Caco-2 (cell line): ENCODE measurements at regions not wholly inside any gene's neighbourhood (a gene's known extent, or its start where the extent isn't known, plus 50 kb on each side); places are given as distances from the start of the nearest gene placed in this dataset.

Experiments used
- BruUV-seq: library from RNA; stranded (reverse); fragments of 400-500 nt; replicated peaks from 2 replicates; lab custom pipeline; 2021; lab: Mats Ljungman, UMichigan
- CTCF ChIA-PET: fragments of 300-600 bp; sonication (Branson Sonifier 250); formaldehyde crosslinking; loops from one replicate; lab custom pipeline; 2022; ENCODE audit warnings: antibody characterized with exemption; lab: Charles Lee
- POLR2A ChIA-PET: fragments of 300-600 bp; sonication (Branson Sonifier 250); formaldehyde crosslinking; loops from one replicate; lab custom pipeline; 2022; ENCODE audit warnings: antibody characterized with exemption; lab: Charles Lee
- DNase-seq, 2 experiments: peaks; one replicate each; pipeline versions ENCODE4 v3.0.0 to v3.0.0-alpha.2; 2020 to 2022
- H3K27me3 ChIP-seq: replicated peaks from 2 replicates; pipeline ENCODE4 v1.6.0; 2011; ENCODE audit warnings: low read length; ENCODE audit not compliant: control insufficient read depth, insufficient read depth
- H3K36me3 ChIP-seq: 2 replicates; pipeline ENCODE4 v1.5.1; 2011; ENCODE audit warnings: low read length; ENCODE audit not compliant: control insufficient read depth, insufficient read depth
- H3K4me1 ChIP-seq: fragments of 250-450 bp; sonication (Bioruptor Pico); 2 replicates; pipeline ENCODE4 v1.5.1; 2020; ENCODE audit warnings: mild to moderate bottlenecking
- H3K4me3 ChIP-seq: 2 replicates; pipeline ENCODE4 v1.5.1; 2011; ENCODE audit warnings: low read depth, mild to moderate bottlenecking, control low read depth, low read length
- H3K9me3 ChIP-seq: fragments of 250-450 bp; sonication (Bioruptor Pico); 2 replicates; pipeline ENCODE4 v1.5.1; 2020; ENCODE audit warnings: mild to moderate bottlenecking, moderate library complexity
- H3K27ac Mint-ChIP-seq: one replicate; pipeline ENCODE4 v1.8.0; 2022; ENCODE audit warnings: mixed read lengths; ENCODE audit not compliant: unreplicated experiment
- H3K27me3 Mint-ChIP-seq: one replicate; pipeline ENCODE4 v1.8.0; 2022; ENCODE audit warnings: mixed read lengths; ENCODE audit not compliant: insufficient read depth, unreplicated experiment
- H3K36me3 Mint-ChIP-seq: one replicate; pipeline ENCODE4 v1.8.0; 2022; ENCODE audit warnings: mild to moderate bottlenecking, mixed read lengths; ENCODE audit not compliant: insufficient read depth, unreplicated experiment
- H3K4me1 Mint-ChIP-seq: one replicate; pipeline ENCODE4 v1.8.0; 2022; ENCODE audit warnings: low read depth, mixed read lengths; ENCODE audit not compliant: unreplicated experiment
- H3K4me3 Mint-ChIP-seq: one replicate; pipeline ENCODE4 v1.8.0; 2022; ENCODE audit warnings: mild to moderate bottlenecking, moderate library complexity, mixed read lengths; ENCODE audit not compliant: unreplicated experiment
- H3K9me3 Mint-ChIP-seq: one replicate; pipeline ENCODE4 v1.8.0; 2022; ENCODE audit warnings: mixed read lengths; ENCODE audit not compliant: unreplicated experiment
- intact Hi-C: fragments of 100-400 bp; cut with micrococcal nuclease; formaldehyde crosslinking; loops from one replicate; pipeline ENCODE4 v1.10.0; 2022; ENCODE audit not compliant: unreplicated experiment
- TF ChIP-seq, protein P1 (sequence below), 2 experiments: fragments of 200-600 bp in 1 of 2; IDR thresholded peaks; 1 replicate in 1 of 2; 2 replicates in 1 of 2; pipeline versions ENCODE4 v1.5.1 to v1.8.0; 2011 to 2022; ENCODE audit warnings: antibody characterized with exemption in 1 of 2, control low read depth in 1 of 2, inconsistent platforms in 1 of 2, low read depth in 1 of 2, low read length in 1 of 2, mild to moderate bottlenecking in 1 of 2, moderate library complexity in 1 of 2; ENCODE audit not compliant: insufficient read depth in 1 of 2, severe bottlenecking in 1 of 2, unreplicated experiment in 1 of 2

DNA sequence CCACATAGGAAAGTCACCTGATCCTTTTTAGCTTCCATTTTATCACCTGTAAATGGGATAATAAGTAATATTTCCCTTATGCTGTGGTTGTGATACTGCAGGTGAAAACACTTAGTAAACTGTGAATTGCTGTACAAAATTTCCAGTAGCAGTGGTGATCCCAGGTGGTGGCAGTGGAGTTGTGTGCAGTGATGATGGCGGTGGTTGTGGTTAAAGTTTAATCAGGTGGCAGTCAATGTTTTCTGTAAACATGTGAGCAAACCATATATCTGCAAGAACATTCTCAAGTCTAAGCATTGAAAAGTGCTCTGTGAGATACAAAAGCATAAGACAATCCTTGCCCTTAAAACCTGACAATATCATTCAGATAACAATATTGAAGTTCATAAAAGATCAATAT lies 480.2 kb downstream of the RASEF start:
- H3K9me3 ChIP-seq: no peaks in the 10 kb centered on the region
- Mint-ChIP-seq H3K27me3 (no peaks in the 10 kb centered on the region), H3K36me3 (no peaks in the 10 kb centered on the region), H3K4me3 (no peak overlapping the region), H3K27ac (no peak overlapping the region), H3K4me1 (no peaks in the 10 kb centered on the region), H3K9me3 (no peaks in the 10 kb centered on the region)
- ChIA-PET POLR2A (no interaction called here), CTCF (no interaction called here)
- no peak for DNase-seq
- no peaks in the 10 kb centered on the region for H3K27me3 ChIP-seq
- no TSS peak for BruUV-seq
- intact Hi-C loops: no loop called here
- H3K4me3 ChIP-seq: no peak overlapping the region
- H3K4me1 ChIP-seq: no peaks in the 10 kb centered on the region; the same call in 1 of the 2 replicates
- TF ChIP-seq, protein P1, sequence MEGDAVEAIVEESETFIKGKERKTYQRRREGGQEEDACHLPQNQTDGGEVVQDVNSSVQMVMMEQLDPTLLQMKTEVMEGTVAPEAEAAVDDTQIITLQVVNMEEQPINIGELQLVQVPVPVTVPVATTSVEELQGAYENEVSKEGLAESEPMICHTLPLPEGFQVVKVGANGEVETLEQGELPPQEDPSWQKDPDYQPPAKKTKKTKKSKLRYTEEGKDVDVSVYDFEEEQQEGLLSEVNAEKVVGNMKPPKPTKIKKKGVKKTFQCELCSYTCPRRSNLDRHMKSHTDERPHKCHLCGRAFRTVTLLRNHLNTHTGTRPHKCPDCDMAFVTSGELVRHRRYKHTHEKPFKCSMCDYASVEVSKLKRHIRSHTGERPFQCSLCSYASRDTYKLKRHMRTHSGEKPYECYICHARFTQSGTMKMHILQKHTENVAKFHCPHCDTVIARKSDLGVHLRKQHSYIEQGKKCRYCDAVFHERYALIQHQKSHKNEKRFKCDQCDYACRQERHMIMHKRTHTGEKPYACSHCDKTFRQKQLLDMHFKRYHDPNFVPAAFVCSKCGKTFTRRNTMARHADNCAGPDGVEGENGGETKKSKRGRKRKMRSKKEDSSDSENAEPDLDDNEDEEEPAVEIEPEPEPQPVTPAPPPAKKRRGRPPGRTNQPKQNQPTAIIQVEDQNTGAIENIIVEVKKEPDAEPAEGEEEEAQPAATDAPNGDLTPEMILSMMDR (IDR thresholded peaks at IDR 0.05; ENCODE audit: insufficient read depth in 1 of 2, low read depth in 1 of 2, low read length in 1 of 2, severe bottlenecking in 1 of 2, unreplicated experiment in 1 of 2): no peak
- no peaks in the 10 kb centered on the region for H3K36me3 ChIP-seq

DNA sequence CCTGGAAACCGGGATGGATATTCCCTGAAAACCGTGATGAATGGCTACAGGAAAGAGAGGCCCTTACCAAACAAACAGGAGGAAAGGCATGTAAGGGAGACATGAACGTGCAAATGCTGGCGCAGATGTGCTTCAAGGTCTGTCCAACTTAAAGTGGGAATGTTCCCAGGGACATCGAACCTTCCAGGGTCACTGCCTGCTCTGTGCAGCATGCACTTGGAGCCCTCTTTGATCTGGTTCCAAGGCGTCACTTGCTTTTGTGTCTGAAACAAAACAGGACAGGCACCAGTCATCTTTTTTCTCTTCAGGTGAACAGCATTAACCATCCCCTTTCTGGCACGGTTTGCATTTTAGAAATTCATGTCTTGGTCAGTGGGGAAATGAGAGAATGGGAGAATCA lies 479.4 kb downstream of the RASEF start:
- CTCF ChIA-PET: no interaction called here
- no peaks in the 10 kb centered on the region for H3K36me3 ChIP-seq
- Mint-ChIP-seq H3K4me1 (no peaks in the 10 kb centered on the region), H3K27ac (no peak overlapping the region), H3K4me3 (no peak overlapping the region), H3K36me3 (no peaks in the 10 kb centered on the region), H3K9me3 (no peaks in the 10 kb centered on the region), H3K27me3 (no peaks in the 10 kb centered on the region)
- H3K4me3 ChIP-seq: no peak overlapping the region
- POLR2A ChIA-PET: no interaction called here
- no peaks in the 10 kb centered on the region for H3K27me3 ChIP-seq
- TF ChIP-seq, protein P1 (IDR thresholded peaks at IDR 0.05; ENCODE audit: insufficient read depth in 1 of 2, low read depth in 1 of 2, low read length in 1 of 2, severe bottlenecking in 1 of 2, unreplicated experiment in 1 of 2): no peak
- no TSS peak for BruUV-seq
- no peaks in the 10 kb centered on the region for H3K9me3 ChIP-seq
- intact Hi-C loops: no loop called here
- H3K4me1 ChIP-seq: no peaks in the 10 kb centered on the region; the same call in 1 of the 2 replicates
- no peak for DNase-seq

DNA sequence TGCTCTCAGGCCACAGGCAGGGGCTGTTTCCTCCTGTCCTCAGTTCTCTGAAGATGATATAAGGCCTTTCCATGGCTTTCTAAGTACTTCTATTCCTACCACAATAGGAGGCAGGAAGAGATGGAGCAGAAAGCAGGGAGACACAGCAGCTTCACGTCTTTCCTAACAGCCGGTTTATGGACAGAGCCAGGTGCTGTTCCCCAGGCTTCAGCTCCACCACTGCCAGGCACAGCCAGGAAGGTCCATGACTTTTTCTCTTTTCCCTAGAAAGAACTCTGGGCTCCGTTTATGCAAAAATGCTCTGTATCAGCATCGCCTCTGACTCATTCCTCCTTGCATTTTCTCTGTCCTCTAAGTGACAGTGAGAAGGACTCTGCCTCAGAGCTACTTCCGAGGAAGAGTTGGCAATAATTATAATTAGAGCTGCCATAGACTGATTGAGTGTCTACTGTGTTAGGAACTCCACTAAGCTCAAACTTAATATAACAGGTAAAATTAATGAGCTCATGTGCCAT lies 478.5 kb downstream of the RASEF start:
- Histone ChIP-seq H3K4me1 (no peaks in the 10 kb centered on the region; the same call in 1 of the 2 replicates), H3K27me3 (no peaks in the 10 kb centered on the region), H3K9me3 (no peaks in the 10 kb centered on the region), H3K4me3 (no peak overlapping the region), H3K36me3 (no peaks in the 10 kb centered on the region)
- Mint-ChIP-seq H3K36me3 (no peaks in the 10 kb centered on the region), H3K27me3 (no peaks in the 10 kb centered on the region), H3K27ac (no peak overlapping the region), H3K4me3 (no peak overlapping the region), H3K4me1 (no peaks in the 10 kb centered on the region), H3K9me3 (no peaks in the 10 kb centered on the region)
- ChIA-PET POLR2A (no interaction called here), CTCF (no interaction called here)
- TF ChIP-seq, protein P1 (IDR thresholded peaks at IDR 0.05; ENCODE audit: insufficient read depth in 1 of 2, low read depth in 1 of 2, low read length in 1 of 2, severe bottlenecking in 1 of 2, unreplicated experiment in 1 of 2): no peak
- intact Hi-C loops: no loop called here
- DNase-seq: no peak
- BruUV-seq: no TSS peak
